Breast epithelium (tissue), 4 donors: ENCODE measurements at regions not wholly inside any gene's neighbourhood (a gene's known extent, or its start where the extent isn't known, plus 50 kb on each side); places are given as distances from the start of the nearest gene placed in this dataset.

Experiments
- DNase-seq, 2 donors: peaks; one replicate each; pipeline ENCODE4 v3.0.0-alpha.2; 2019; ENCODE audit warnings: low spot score in 2 of 2
- H3K27ac ChIP-seq, 2 donors: fragments of 200-600 bp; sonication (generic) in 1 of 2; one replicate each; pipeline ENCODE4 v1.5.1; 2016 to 2019; ENCODE audit warnings: mild to moderate bottlenecking in 1 of 2
- H3K27me3 ChIP-seq, 2 donors: fragments of 200-600 bp; sonication (generic) in 1 of 2; one replicate each; pipeline versions ENCODE4 v1.5.1 to v1.6.0; 2017 to 2019; ENCODE audit warnings: control low read depth in 1 of 2, mild to moderate bottlenecking in 1 of 2
- H3K36me3 ChIP-seq: fragments of 200-600 bp; one replicate; pipeline ENCODE4 v1.5.1; 2019
- H3K4me1 ChIP-seq, 2 donors: fragments of 200-600 bp; sonication (generic); one replicate each; pipeline ENCODE4 v1.5.1; 2016 to 2019; ENCODE audit warnings: control low read depth in 1 of 2
- H3K4me3 ChIP-seq, 3 donors: fragments of 200-600 bp; sonication (generic); 1 replicate in 2 of 3; 2 replicates in 1 of 3; pipeline ENCODE4 v1.5.1; 2016 to 2019; ENCODE audit warnings: mild to moderate bottlenecking in 3 of 3, moderate library complexity in 2 of 3
- H3K9me3 ChIP-seq, 2 donors: fragments of 200-600 bp; sonication (generic) in 1 of 2; one replicate each; pipeline ENCODE4 v1.5.1; 2016 to 2019; ENCODE audit warnings: control low read depth in 1 of 2
- POLR2A ChIP-seq: fragments of 450-650 bp; IDR thresholded peaks from one replicate; pipeline ENCODE4 v1.6.1; 2016; ENCODE audit warnings: antibody characterized with exemption, mild to moderate bottlenecking, moderate library complexity
- POLR2AphosphoS5 ChIP-seq, 3 donors: sonication (generic); formaldehyde crosslinking; IDR thresholded peaks; one replicate each; pipeline ENCODE4 v1.6.1; 2017; ENCODE audit warnings: antibody characterized with exemption in 3 of 3
- intact Hi-C: fragments of 100-400 bp; cut with DNase I; formaldehyde crosslinking; loops from one replicate; pipeline ENCODE4 v1.15.1; 2023; ENCODE audit warnings: low total_unique reads
- TF ChIP-seq, protein P1 (sequence below), 3 donors: fragments of 450-650 bp; IDR thresholded peaks; one replicate each; pipeline ENCODE4 v1.5.1; 2016 to 2017; ENCODE audit warnings: antibody characterized with exemption in 3 of 3, mild to moderate bottlenecking in 3 of 3, moderate library complexity in 3 of 3

DNA sequence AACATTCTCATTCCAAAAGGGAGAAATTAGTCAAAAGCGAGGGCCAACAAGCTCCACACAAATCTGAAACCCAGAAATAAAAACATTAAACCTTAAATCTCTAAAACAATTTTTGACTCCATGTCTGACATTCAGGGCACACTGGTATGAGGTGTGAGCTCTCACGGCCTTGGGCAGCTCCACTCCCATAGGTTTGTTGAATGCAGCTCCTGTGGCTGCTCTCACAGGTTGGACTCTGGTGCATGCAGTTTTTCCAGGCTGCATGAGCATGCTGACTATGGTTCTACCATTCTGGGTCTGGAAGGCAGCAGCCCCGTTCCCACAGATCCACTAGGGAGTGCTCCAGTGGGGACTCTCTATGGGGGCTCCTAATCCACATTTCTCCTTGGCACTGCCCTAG is 887.1 kb upstream of the GHITM start:
- Histone ChIP-seq H3K36me3 (no peaks in the 10 kb centered on the region), H3K27ac (no peak overlapping the region), H3K4me3 (no peak overlapping the region), H3K4me1 (no peaks in the 10 kb centered on the region), H3K9me3 (peaks cover 9 to 16% of the 10 kb centered on the region in 2 donors), H3K27me3 (no peaks in the 10 kb centered on the region)
- intact Hi-C loops, result no loop called here
- DNase-seq, result no peak
- TF ChIP-seq POLR2AphosphoS5 (IDR thresholded peaks at IDR 0.05) (no peak), POLR2A (no peak)
- TF ChIP-seq, protein P1, sequence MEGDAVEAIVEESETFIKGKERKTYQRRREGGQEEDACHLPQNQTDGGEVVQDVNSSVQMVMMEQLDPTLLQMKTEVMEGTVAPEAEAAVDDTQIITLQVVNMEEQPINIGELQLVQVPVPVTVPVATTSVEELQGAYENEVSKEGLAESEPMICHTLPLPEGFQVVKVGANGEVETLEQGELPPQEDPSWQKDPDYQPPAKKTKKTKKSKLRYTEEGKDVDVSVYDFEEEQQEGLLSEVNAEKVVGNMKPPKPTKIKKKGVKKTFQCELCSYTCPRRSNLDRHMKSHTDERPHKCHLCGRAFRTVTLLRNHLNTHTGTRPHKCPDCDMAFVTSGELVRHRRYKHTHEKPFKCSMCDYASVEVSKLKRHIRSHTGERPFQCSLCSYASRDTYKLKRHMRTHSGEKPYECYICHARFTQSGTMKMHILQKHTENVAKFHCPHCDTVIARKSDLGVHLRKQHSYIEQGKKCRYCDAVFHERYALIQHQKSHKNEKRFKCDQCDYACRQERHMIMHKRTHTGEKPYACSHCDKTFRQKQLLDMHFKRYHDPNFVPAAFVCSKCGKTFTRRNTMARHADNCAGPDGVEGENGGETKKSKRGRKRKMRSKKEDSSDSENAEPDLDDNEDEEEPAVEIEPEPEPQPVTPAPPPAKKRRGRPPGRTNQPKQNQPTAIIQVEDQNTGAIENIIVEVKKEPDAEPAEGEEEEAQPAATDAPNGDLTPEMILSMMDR (IDR thresholded peaks at IDR 0.05), result no peak

DNA sequence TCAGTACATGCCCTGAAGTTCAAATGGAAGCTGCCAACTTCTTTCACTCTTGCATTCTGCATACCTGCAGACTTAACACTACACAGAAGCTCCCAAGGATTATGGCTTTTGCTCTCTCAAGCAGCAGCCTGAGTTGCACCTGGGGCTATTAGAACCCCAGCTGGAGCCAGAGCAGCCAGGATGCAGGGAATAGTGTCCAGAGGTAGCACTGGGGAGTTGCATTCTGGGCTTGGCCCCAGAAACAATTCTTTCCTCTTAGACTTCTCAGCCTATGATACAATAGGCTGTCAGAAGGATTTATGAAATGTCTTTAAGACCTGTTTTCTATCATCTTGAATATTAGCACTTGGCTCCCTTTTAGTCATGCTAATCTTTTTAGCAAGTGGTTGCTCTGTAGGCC is 886.7 kb upstream of the GHITM start:
- H3K4me3 ChIP-seq, result no peak overlapping the region
- peaks cover 9 to 16% of the 10 kb centered on the region in 2 donors for H3K9me3 ChIP-seq
- intact Hi-C loops, result no loop called here
- no peaks in the 10 kb centered on the region for H3K4me1 ChIP-seq
- no peak overlapping the region for H3K27ac ChIP-seq
- no peaks in the 10 kb centered on the region for H3K36me3 ChIP-seq
- H3K27me3 ChIP-seq, result no peaks in the 10 kb centered on the region
- DNase-seq, result no peak
- TF ChIP-seq POLR2A, result no peak
- no peak for TF ChIP-seq POLR2AphosphoS5 (IDR thresholded peaks at IDR 0.05)
- TF ChIP-seq, protein P1 (IDR thresholded peaks at IDR 0.05), result no peak

DNA sequence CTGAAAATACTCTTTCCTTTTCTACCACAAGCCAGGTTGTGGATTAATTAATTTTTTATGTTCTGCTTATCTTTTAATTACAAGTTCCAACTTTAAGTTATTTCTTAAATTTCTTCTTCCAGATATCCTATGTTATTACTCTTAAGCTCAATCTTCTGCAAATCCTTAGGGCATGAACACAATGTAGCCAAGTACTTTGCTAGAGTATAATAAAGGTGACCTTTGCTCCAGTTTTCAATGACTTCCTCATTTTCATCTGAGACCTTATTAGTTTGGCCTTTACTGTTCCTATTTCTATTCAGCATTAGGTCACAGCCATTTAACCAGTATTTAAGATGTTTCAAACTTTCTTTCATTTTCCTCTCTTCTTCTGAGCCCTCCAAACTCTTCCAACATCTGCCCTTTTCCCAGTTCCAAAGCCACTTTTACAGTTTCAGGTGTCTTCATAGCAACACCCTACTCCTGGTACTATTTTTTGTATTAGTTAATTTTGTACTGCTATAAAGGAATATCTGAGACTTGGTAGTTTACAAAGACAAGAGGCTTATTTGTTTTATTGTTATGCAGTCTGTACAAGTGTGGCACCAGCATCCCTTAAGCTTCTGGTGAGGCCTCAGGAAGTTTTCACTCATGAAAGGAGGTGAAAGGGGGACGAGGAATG is 886.2 kb upstream of the GHITM start:
- Histone ChIP-seq H3K9me3 (peaks cover 9 to 16% of the 10 kb centered on the region in 2 donors), H3K27ac (no peak overlapping the region), H3K4me3 (no peak overlapping the region), H3K36me3 (no peaks in the 10 kb centered on the region), H3K27me3 (no peaks in the 10 kb centered on the region), H3K4me1 (no peaks in the 10 kb centered on the region)
- DNase-seq, result no peak
- intact Hi-C loops, result no loop called here
- TF ChIP-seq POLR2A (no peak), POLR2AphosphoS5 (IDR thresholded peaks at IDR 0.05) (no peak)
- TF ChIP-seq, protein P1 (IDR thresholded peaks at IDR 0.05), result no peak

DNA sequence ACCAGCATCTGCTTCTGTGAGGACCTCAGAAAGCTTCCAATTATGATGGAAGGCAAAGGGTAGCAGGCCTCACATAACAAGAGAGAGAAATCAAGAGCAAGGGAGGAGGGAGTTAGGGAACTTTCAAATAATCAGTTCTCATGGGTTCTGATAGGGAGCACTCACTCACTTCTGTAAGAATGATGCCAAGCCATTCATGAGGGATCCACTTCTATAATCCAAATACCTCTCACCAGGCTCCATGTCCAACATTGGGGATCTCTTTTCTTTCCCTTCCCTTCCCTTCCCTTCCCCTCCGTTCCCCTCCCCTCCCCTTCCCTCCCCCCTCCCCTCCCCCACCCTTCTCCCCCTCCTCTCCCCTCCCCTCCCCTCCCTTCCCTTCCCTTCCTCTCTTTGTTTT is 884.6 kb upstream of the GHITM start:
- TF ChIP-seq POLR2A (no peak), POLR2AphosphoS5 (IDR thresholded peaks at IDR 0.05) (no peak)
- TF ChIP-seq, protein P1 (IDR thresholded peaks at IDR 0.05), result no peak
- no peaks in the 10 kb centered on the region for H3K27me3 ChIP-seq
- H3K9me3 ChIP-seq, result peaks cover 9 to 22% of the 10 kb centered on the region in 2 donors
- H3K4me1 ChIP-seq, result no peaks in the 10 kb centered on the region
- DNase-seq, result no peak
- H3K36me3 ChIP-seq, result no peaks in the 10 kb centered on the region
- no peak overlapping the region for H3K27ac ChIP-seq
- H3K4me3 ChIP-seq, result no peak overlapping the region
- intact Hi-C loops, result no loop called here

DNA sequence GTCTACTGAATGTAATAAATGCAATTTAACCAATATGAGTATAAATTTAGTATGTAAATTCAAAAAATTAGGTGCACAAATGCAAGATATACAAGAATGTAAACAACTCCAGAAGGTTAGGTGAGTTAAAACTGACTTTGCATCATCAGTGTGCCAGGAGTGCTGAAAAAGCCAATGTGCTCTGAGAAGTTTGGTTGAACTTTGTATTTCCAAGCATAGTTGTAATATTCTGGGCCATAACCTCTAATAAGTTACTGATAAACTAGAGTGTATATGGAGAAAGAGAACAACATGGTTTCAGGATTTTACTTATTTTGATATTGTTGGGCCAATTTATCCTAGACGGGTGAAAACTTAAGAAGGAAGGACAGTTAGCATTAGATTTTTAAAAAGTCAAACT is 876.9 kb upstream of the GHITM start:
- H3K4me3 ChIP-seq, result no peak overlapping the region
- no peak overlapping the region for H3K27ac ChIP-seq
- TF ChIP-seq POLR2A, result no peak
- H3K4me1 ChIP-seq, result no peaks in the 10 kb centered on the region
- H3K9me3 ChIP-seq, result peaks cover 0 to 6% of the 10 kb centered on the region in 2 donors
- DNase-seq, result no peak
- intact Hi-C loops, result no loop called here
- no peaks in the 10 kb centered on the region for H3K36me3 ChIP-seq
- H3K27me3 ChIP-seq, result no peaks in the 10 kb centered on the region
